Kidney epithelial cell (primary cell): ENCODE measurements at regions not wholly inside any gene's neighbourhood (a gene's known extent, or its start where the extent isn't known, plus 50 kb on each side); places are given as distances from the start of the nearest gene placed in this dataset.
A peak's percentile ranks its signal among the peaks of the same experiment; 100 is the strongest.

Experiments
- DNase-seq: peaks from one replicate; pipeline ENCODE4 v3.0.0-alpha.2; 2010; ENCODE audit warnings: low read depth
- H3K27me3 ChIP-seq: 2 replicates; pipeline ENCODE4 v1.6.0; 2011; ENCODE audit warnings: low read length; ENCODE audit not compliant: control insufficient read depth, insufficient read depth
- H3K36me3 ChIP-seq: 2 replicates; pipeline ENCODE4 v1.5.1; 2011; ENCODE audit warnings: low read length; ENCODE audit not compliant: control insufficient read depth, insufficient read depth
- H3K4me3 ChIP-seq: 2 replicates; pipeline ENCODE4 v1.5.1; 2011; ENCODE audit warnings: low read depth, mild to moderate bottlenecking, control low read depth, low read length
- CTCF ChIP-seq: IDR thresholded peaks from 2 replicates; pipeline ENCODE4 v1.5.1; 2011; ENCODE audit warnings: mild to moderate bottlenecking, moderate library complexity, low read length, control low read depth, inconsistent platforms; ENCODE audit not compliant: insufficient read depth, poor library complexity, severe bottlenecking

GRCh38 chr2:157107877-157108276, 149.6 kb upstream of the GALNT5 start:
- H3K4me3 ChIP-seq = no peak overlapping the region
- peak; percentile 67 for DNase-seq
- TF ChIP-seq CTCF = no peak
- H3K36me3 ChIP-seq = no peaks in the 10 kb centered on the region
- H3K27me3 ChIP-seq = no peaks in the 10 kb centered on the region

DNA sequence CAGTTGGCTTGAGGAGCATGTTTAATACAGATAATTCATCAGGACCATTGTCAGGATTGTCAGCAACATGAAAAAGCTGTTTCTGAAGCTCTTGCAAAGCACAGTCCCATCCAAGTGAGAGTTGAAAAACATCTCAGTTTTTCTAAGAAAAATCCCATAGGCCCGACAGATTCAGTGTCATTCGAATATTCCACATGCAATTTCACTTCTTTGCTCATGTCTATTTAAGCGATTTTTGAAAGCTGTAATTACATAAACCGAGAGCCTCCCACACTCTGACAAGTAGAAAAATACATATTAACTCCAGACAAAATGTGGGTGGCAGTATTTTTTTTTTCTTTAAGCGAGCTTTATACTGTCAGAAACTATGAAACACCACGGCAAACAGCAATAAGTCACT, 134.7 kb upstream of the GALNT5 start:
- TF ChIP-seq CTCF = no peak
- no peak for DNase-seq
- H3K27me3 ChIP-seq = no peaks in the 10 kb centered on the region
- H3K36me3 ChIP-seq = peaks cover 1% of the 10 kb centered on the region
- H3K4me3 ChIP-seq = no peak overlapping the region

GRCh38 chr2:157124731-157125130, 132.8 kb upstream of the GALNT5 start:
- no peak for TF ChIP-seq CTCF
- no peaks in the 10 kb centered on the region for H3K27me3 ChIP-seq
- DNase-seq = no peak
- no peak overlapping the region for H3K4me3 ChIP-seq
- peaks cover 1% of the 10 kb centered on the region for H3K36me3 ChIP-seq

DNA sequence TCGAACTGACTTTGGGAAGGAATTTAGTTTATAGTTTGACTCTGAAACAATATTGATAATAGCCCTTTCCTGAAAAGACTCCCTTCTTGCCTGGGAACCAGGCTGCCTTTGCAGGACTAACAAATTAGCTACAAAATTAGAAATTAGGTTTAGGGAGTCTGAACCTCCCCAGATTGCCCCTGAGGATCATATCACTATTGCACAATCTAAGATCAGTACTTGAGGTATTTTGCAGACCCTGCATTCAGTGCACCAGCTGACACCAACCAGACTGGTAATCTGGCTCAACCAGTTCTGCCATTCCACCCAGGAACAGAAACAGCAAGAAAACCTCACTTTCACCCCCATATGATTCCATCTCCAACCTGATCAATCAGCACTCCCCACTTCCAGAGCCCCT, 131.8 kb upstream of the GALNT5 start:
- no peak for DNase-seq
- peaks cover 1% of the 10 kb centered on the region for H3K36me3 ChIP-seq
- H3K27me3 ChIP-seq = no peaks in the 10 kb centered on the region
- H3K4me3 ChIP-seq = no peak overlapping the region
- TF ChIP-seq CTCF = no peak

- no peaks in the 10 kb centered on the region for H3K27me3 ChIP-seq
- no peak overlapping the region for H3K4me3 ChIP-seq
- no peak for TF ChIP-seq CTCF
- H3K36me3 ChIP-seq = peaks cover 1% of the 10 kb centered on the region
- DNase-seq = no peak
Measured at GRCh38 chr2:157127249-157128012, 130.1 kb upstream of the GALNT5 start.

DNA sequence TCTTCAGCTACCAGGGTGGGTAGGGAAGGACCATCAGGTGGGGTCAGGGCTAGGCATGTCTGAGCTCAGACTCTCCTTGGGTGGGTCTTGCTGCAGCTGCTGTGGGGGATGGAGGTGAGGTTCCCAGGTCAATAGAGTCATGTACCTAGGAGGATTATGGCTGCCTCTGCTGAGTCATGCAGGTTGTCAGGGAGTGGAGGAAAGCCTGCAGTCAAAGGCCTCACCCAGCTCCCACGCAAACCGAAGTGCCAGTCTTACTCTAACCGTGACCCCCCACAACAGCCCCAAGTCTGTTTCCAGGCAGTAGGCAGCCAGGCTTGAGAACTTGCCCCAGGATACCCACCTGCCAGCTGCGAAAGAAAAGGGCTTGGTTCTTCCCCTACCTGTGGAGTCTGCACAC, 113.6 kb upstream of the GALNT5 start:
- TF ChIP-seq CTCF = no peak
- Histone ChIP-seq H3K4me3 (no peak overlapping the region), H3K27me3 (no peaks in the 10 kb centered on the region), H3K36me3 (no peaks in the 10 kb centered on the region)
- no peak for DNase-seq
